ENCODE measurements at regions not wholly inside any gene's neighbourhood (a gene's known extent, or its start where the extent isn't known, plus 50 kb on each side); places are given as distances from the start of the nearest gene placed in this dataset.

GRCh38 chr9:73742412-73742811, 590.7 kb downstream of the ANXA1 start:
- TF ChIP-seq CTCF (IDR thresholded peaks at IDR 0.05; ENCODE audit: insufficient read depth, low read length, poor library complexity, severe bottlenecking) (no peak), EZH2phosphoT487 (conservative IDR thresholded peaks at IDR 0.05; ENCODE audit: low read length) (no peak)

Measured in SU-DHL-6 (cell line).